ENCODE measurements at regions not wholly inside any gene's neighbourhood (a gene's known extent, or its start where the extent isn't known, plus 50 kb on each side); places are given as distances from the start of the nearest gene placed in this dataset.

GRCh38 chr6:27146706-27147505, 100.6 kb upstream of the PRSS16 start:
- H3K36me3 ChIP-seq (replicated peaks in 1 of 2; ENCODE audit: control insufficient read depth in 1 of 2, insufficient read depth in 2 of 2, low read length in 2 of 2): no peaks in the 10 kb centered on the region
- no peaks in the 10 kb centered on the region for H3K27me3 ChIP-seq (ENCODE audit: control insufficient read depth in 2 of 2, insufficient read depth in 2 of 2, low read length in 2 of 2)
- peak overlapping the region; percentile 100 for H2AFZ ChIP-seq (ENCODE audit: insufficient read depth, low read depth, low read length, poor library complexity, severe bottlenecking)
- peaks cover 5 to 12% of the 10 kb centered on the region in 2 donors for H3K36me3 Mint-ChIP-seq
- 1% methylated on average over 46 of the region's 51 CpGs for WGBS (ENCODE audit: insufficient coverage)
- H3K4me3 ChIP-seq (replicated peaks in 1 of 3; ENCODE audit: low read depth in 2 of 3, low read length in 3 of 3): peak overlapping the region; percentile 71 to 100 (median 97)
- peak overlapping the region; percentile 83 for H3K4me2 ChIP-seq (replicated peaks; ENCODE audit: extremely low read depth, low read length, poor library complexity, severe bottlenecking)
- H3K27ac Mint-ChIP-seq: no peak overlapping the region
- peak overlapping the region; percentile 89 to 95 for H3K27ac ChIP-seq (ENCODE audit: low read depth in 1 of 2, low read length in 2 of 2)
- peak overlapping the region; percentile 79 for H3K9ac ChIP-seq (ENCODE audit: insufficient read depth, low read length, poor library complexity, severe bottlenecking)
- H3K9me3 Mint-ChIP-seq: peaks cover 0 to 1% (median 0%) of the 10 kb centered on the region in 7 donors
- H3K4me1 ChIP-seq (ENCODE audit: control insufficient read depth in 1 of 2, insufficient read depth in 2 of 2, low read length in 2 of 2): peaks cover 24 to 37% of the 10 kb centered on the region in 2 donors
- no peak for TF ChIP-seq CTCF (IDR thresholded peaks at IDR 0.05)
- intact Hi-C loops (cut with micrococcal nuclease): loop anchor here (2.0 to 10.0 kb wide), 2 partner anchors 14 to 552 kb away; partner anchors contain the start of gene ABT1 (in 1 of the 2)
- H3K4me3 Mint-ChIP-seq: no peak overlapping the region
- H4K20me1 ChIP-seq (ENCODE audit: insufficient read depth, low read length): no peaks in the 10 kb centered on the region
- peak; percentile 97 to 100 (median 99) for DNase-seq
- peaks cover 0 to 2% (median 0%) of the 10 kb centered on the region in 3 donors for H3K27me3 Mint-ChIP-seq (ENCODE audit: low read depth in 3 of 3)
- peaks cover 6% of the 10 kb centered on the region for H3K4me1 Mint-ChIP-seq
- H3K79me2 ChIP-seq (ENCODE audit: insufficient read depth, low read length): peaks cover 36% of the 10 kb centered on the region
- no peaks in the 10 kb centered on the region for H3K9me3 ChIP-seq (replicated peaks in 1 of 2; ENCODE audit: control insufficient read depth in 1 of 2, insufficient read depth in 1 of 2, low read length in 2 of 2)

GRCh38 chr6:27148404-27148795, 99.1 kb upstream of the PRSS16 start:
- Histone ChIP-seq H3K9ac (ENCODE audit: insufficient read depth, low read length, poor library complexity, severe bottlenecking) (no peak overlapping the region), H3K79me2 (ENCODE audit: insufficient read depth, low read length) (peaks cover 21% of the 10 kb centered on the region), H3K27ac (ENCODE audit: low read depth in 1 of 2, low read length in 2 of 2) (no peak overlapping the region), H4K20me1 (ENCODE audit: insufficient read depth, low read length) (no peaks in the 10 kb centered on the region), H3K9me3 (replicated peaks in 1 of 2; ENCODE audit: control insufficient read depth in 1 of 2, insufficient read depth in 1 of 2, low read length in 2 of 2) (no peaks in the 10 kb centered on the region), H2AFZ (ENCODE audit: insufficient read depth, low read depth, low read length, poor library complexity, severe bottlenecking) (no peak overlapping the region), H3K27me3 (ENCODE audit: control insufficient read depth in 2 of 2, insufficient read depth in 2 of 2, low read length in 2 of 2) (no peaks in the 10 kb centered on the region), H3K4me3 (replicated peaks in 1 of 3; ENCODE audit: low read depth in 2 of 3, low read length in 3 of 3) (no peak overlapping the region), H3K4me2 (replicated peaks; ENCODE audit: extremely low read depth, low read length, poor library complexity, severe bottlenecking) (no peak overlapping the region), H3K4me1 (ENCODE audit: control insufficient read depth in 1 of 2, insufficient read depth in 2 of 2, low read length in 2 of 2) (peaks cover 24 to 37% of the 10 kb centered on the region in 2 donors), H3K36me3 (replicated peaks in 1 of 2; ENCODE audit: control insufficient read depth in 1 of 2, insufficient read depth in 2 of 2, low read length in 2 of 2) (no peaks in the 10 kb centered on the region)
- WGBS (ENCODE audit: insufficient coverage): 100% methylated on average over 1 of the region's 2 CpGs
- peaks cover 0 to 2% (median 0%) of the 10 kb centered on the region in 3 donors for H3K27me3 Mint-ChIP-seq (ENCODE audit: low read depth in 3 of 3)
- H3K4me3 Mint-ChIP-seq: no peak overlapping the region
- peaks cover under 1 to 4% of the 10 kb centered on the region in 2 donors for H3K36me3 Mint-ChIP-seq
- H3K9me3 Mint-ChIP-seq: no peaks in the 10 kb centered on the region
- DNase-seq: no peak
- H3K4me1 Mint-ChIP-seq: peaks cover 6% of the 10 kb centered on the region
- H3K27ac Mint-ChIP-seq: no peak overlapping the region
- no peak for TF ChIP-seq CTCF (IDR thresholded peaks at IDR 0.05)
- intact Hi-C loops (cut with micrococcal nuclease): loop anchor here in 1 of 2 donors (10.0 kb wide), 1 partner anchor 554 kb away; the partner anchor contains the start of gene ABT1
